NCI-H526 treated with DMSO at 0.1 percent for 48 hours (cell line): ENCODE measurements at regions not wholly inside any gene's neighbourhood (a gene's known extent, or its start where the extent isn't known, plus 50 kb on each side); places are given as distances from the start of the nearest gene placed in this dataset.

Source experiments
- DNase-seq: peaks from one replicate; lab custom pipeline; 2025; lab: John Stamatoyannopoulos, UW

GRCh38 chr10:2950546-2950945, 116.8 kb upstream of the PFKP start:
- no peak for DNase-seq

- DNase-seq, result no peak
Measured at GRCh38 chr10:2949948-2950354, 117.4 kb upstream of the PFKP start.

- DNase-seq, result no peak
Measured at GRCh38 chr10:2949221-2949947, 118.0 kb upstream of the PFKP start.

GRCh38 chr10:2948127-2948854, 119.1 kb upstream of the PFKP start:
- DNase-seq, result no peak

GRCh38 chr10:2944788-2945187, 122.6 kb upstream of the PFKP start:
- DNase-seq, result no peak

GRCh38 chr10:2943932-2944614, 123.3 kb upstream of the PFKP start:
- DNase-seq, result no peak

GRCh38 chr10:2942938-2943337, 124.4 kb upstream of the PFKP start:
- no peak for DNase-seq

GRCh38 chr10:2938869-2939268, 128.5 kb upstream of the PFKP start:
- DNase-seq, result no peak

- no peak for DNase-seq
Measured at GRCh38 chr10:2936816-2937215, 130.5 kb upstream of the PFKP start.

- no peak for DNase-seq
Measured at GRCh38 chr10:2935647-2936386, 131.5 kb upstream of the PFKP start.

- DNase-seq, result no peak
Measured at GRCh38 chr10:2933924-2934323, 133.4 kb upstream of the PFKP start.

- no peak for DNase-seq
Measured at GRCh38 chr10:2933519-2933918, 133.8 kb upstream of the PFKP start.

- DNase-seq, result no peak
Measured at GRCh38 chr10:2933071-2933470, 134.3 kb upstream of the PFKP start.

GRCh38 chr10:2929480-2930258, 137.7 kb upstream of the PFKP start:
- DNase-seq, result no peak

GRCh38 chr10:2927958-2928840, 139.1 kb upstream of the PFKP start:
- DNase-seq, result peak; percentile 26

GRCh38 chr10:2926918-2927660, 140.3 kb upstream of the PFKP start:
- DNase-seq, result no peak

- no peak for DNase-seq
Measured at GRCh38 chr10:2925631-2926030, 141.7 kb upstream of the PFKP start.

- no peak for DNase-seq
Measured at GRCh38 chr10:2924431-2924830, 142.9 kb upstream of the PFKP start.

GRCh38 chr10:2921956-2922680, 145.2 kb upstream of the PFKP start:
- no peak for DNase-seq
